ENCODE measurements at regions not wholly inside any gene's neighbourhood (a gene's known extent, or its start where the extent isn't known, plus 50 kb on each side); places are given as distances from the start of the nearest gene placed in this dataset.
"Not testable (repeated sequence)": the region's sequence is repeated elsewhere in the genome, so short reads cannot be mapped to it uniquely, and the experiment has no call there.

GRCh38 chr19:57028804-57029525 is 90.8 kb upstream of the USP29 start:
- no peaks in the 10 kb centered on the region for H3K36me3 Mint-ChIP-seq
- ChIA-PET POLR2A (ENCODE audit: partially characterized antibody) (no interaction called here), CTCF (ENCODE audit: partially characterized antibody) (no interaction called here)
- intact Hi-C loops (cut with micrococcal nuclease): no loop called here
- peaks cover 0 to 7% of the 10 kb centered on the region in 2 donors for H3K9me3 ChIP-seq (ENCODE audit: control insufficient read depth in 1 of 2, low read length in 2 of 2)
- H3K27ac ChIP-seq (ENCODE audit: low read depth, low read length): no peak overlapping the region
- no peak overlapping the region for H3K4me3 ChIP-seq (ENCODE audit: low read length in 2 of 2)
- no peaks in the 10 kb centered on the region for H3K27me3 ChIP-seq (ENCODE audit: insufficient read depth, low read length)
- no peaks in the 10 kb centered on the region for H3K36me3 ChIP-seq (ENCODE audit: insufficient read depth, low read length)
- H3K4me1 Mint-ChIP-seq: no peaks in the 10 kb centered on the region
- no peak overlapping the region for H3K27ac Mint-ChIP-seq
- H3K27me3 Mint-ChIP-seq: no peaks in the 10 kb centered on the region
- H3K4me3 Mint-ChIP-seq: no peak overlapping the region
- peaks cover 8 to 76% (median 45%) of the 10 kb centered on the region in 8 donors for H3K9me3 Mint-ChIP-seq
- H3K4me1 ChIP-seq (ENCODE audit: insufficient read depth, low read length): no peaks in the 10 kb centered on the region
- no peak for DNase-seq

- H3K4me3 Mint-ChIP-seq: no peak overlapping the region
- no peaks in the 10 kb centered on the region for H3K27me3 Mint-ChIP-seq
- H3K27ac Mint-ChIP-seq: no peak overlapping the region
- no peaks in the 10 kb centered on the region for H3K27me3 ChIP-seq (ENCODE audit: insufficient read depth, low read length)
- peaks cover 1 to 77% (median 46%) of the 10 kb centered on the region in 8 donors for H3K9me3 Mint-ChIP-seq
- no peaks in the 10 kb centered on the region for H3K4me1 Mint-ChIP-seq
- no peak overlapping the region for H3K27ac ChIP-seq (ENCODE audit: low read depth, low read length)
- CTCF ChIA-PET (ENCODE audit: partially characterized antibody): no interaction called here
- no peak for DNase-seq
- no peaks in the 10 kb centered on the region for H3K4me1 ChIP-seq (ENCODE audit: insufficient read depth, low read length)
- intact Hi-C loops (cut with micrococcal nuclease): no loop called here
- H3K36me3 ChIP-seq (ENCODE audit: insufficient read depth, low read length): no peaks in the 10 kb centered on the region
- H3K9me3 ChIP-seq (ENCODE audit: control insufficient read depth in 1 of 2, low read length in 2 of 2): peaks cover 0 to 4% of the 10 kb centered on the region in 2 donors
- no peak overlapping the region for H3K4me3 ChIP-seq (ENCODE audit: low read length in 2 of 2)
- POLR2A ChIA-PET (ENCODE audit: partially characterized antibody): no interaction called here
- H3K36me3 Mint-ChIP-seq: peaks cover 0 to 7% of the 10 kb centered on the region in 2 donors
Observed at GRCh38 chr19:57031106-57031505, 88.7 kb upstream of the USP29 start.

DNA sequence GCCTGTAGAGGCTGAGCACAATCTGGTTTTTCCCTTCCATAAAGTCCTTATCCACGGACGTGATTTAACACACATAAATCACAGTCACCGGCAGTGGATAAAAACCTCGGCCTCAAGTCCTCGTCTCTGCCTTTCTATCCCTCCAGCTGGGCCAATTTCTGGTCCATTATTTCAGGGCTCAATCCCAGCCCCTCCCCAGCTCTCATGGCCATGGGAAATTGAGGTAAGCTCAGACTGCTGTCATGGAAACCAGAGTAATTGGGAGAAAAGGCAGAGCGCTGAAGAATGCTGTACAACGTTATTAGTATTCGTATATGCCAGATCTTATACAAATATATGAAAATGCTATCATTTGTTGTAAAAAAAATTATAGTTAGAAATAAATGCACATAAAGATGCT is 86.2 kb upstream of the USP29 start:
- POLR2A ChIA-PET (ENCODE audit: partially characterized antibody): no interaction called here
- no peak overlapping the region for H3K4me3 ChIP-seq (ENCODE audit: low read length in 2 of 2)
- CTCF ChIA-PET (ENCODE audit: partially characterized antibody): no interaction called here
- H3K4me1 ChIP-seq (ENCODE audit: insufficient read depth, low read length): no peaks in the 10 kb centered on the region
- Mint-ChIP-seq H3K27ac (no peak overlapping the region), H3K4me1 (no peaks in the 10 kb centered on the region), H3K36me3 (peaks cover 1 to 11% of the 10 kb centered on the region in 2 donors), H3K27me3 (no peaks in the 10 kb centered on the region), H3K4me3 (no peak overlapping the region), H3K9me3 (peaks cover 9 to 82% (median 56%) of the 10 kb centered on the region in 8 donors)
- intact Hi-C loops (cut with micrococcal nuclease): no loop called here
- no peaks in the 10 kb centered on the region for H3K27me3 ChIP-seq (ENCODE audit: insufficient read depth, low read length)
- H3K36me3 ChIP-seq (ENCODE audit: insufficient read depth, low read length): no peaks in the 10 kb centered on the region
- no peak for DNase-seq
- H3K27ac ChIP-seq (ENCODE audit: low read depth, low read length): no peak overlapping the region
- H3K9me3 ChIP-seq (ENCODE audit: control insufficient read depth in 1 of 2, low read length in 2 of 2): no peaks in the 10 kb centered on the region

DNA sequence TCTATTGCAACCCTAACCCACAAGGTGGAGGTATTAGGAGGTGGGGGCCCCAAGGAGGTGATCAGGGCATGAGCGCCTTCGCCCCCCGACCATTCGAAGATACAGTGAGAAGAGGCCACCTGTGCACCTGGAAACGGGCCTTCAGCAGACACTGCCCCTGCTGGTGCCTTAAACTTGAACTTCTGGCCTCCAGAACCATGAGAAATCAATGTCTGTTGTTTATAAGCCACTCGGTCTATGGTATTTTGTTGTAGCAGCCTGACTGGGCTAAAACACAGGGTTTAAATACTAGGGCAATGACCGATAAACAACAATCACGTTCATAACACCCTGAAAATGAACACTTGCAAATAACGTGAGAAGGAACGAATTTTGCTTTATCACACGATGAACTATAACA is 85.2 kb upstream of the USP29 start:
- Mint-ChIP-seq H3K4me3 (no peak overlapping the region), H3K27ac (no peak overlapping the region), H3K4me1 (no peaks in the 10 kb centered on the region), H3K36me3 (peaks cover 5 to 11% of the 10 kb centered on the region in 2 donors), H3K27me3 (no peaks in the 10 kb centered on the region), H3K9me3 (peaks cover 13 to 85% (median 55%) of the 10 kb centered on the region in 8 donors)
- H3K9me3 ChIP-seq (ENCODE audit: control insufficient read depth in 1 of 2, low read length in 2 of 2): peaks cover 0 to 4% of the 10 kb centered on the region in 2 donors
- H3K36me3 ChIP-seq (ENCODE audit: insufficient read depth, low read length): no peaks in the 10 kb centered on the region
- H3K4me1 ChIP-seq (ENCODE audit: insufficient read depth, low read length): no peaks in the 10 kb centered on the region
- H3K27me3 ChIP-seq (ENCODE audit: insufficient read depth, low read length): no peaks in the 10 kb centered on the region
- POLR2A ChIA-PET (ENCODE audit: partially characterized antibody): no interaction called here
- H3K4me3 ChIP-seq (ENCODE audit: low read length in 2 of 2): no peak overlapping the region
- intact Hi-C loops (cut with micrococcal nuclease): no loop called here
- no peak overlapping the region for H3K27ac ChIP-seq (ENCODE audit: low read depth, low read length)
- CTCF ChIA-PET (ENCODE audit: partially characterized antibody): no interaction called here
- no peak for DNase-seq

GRCh38 chr19:57035740-57036139 is 84.0 kb upstream of the USP29 start:
- Mint-ChIP-seq H3K36me3 (peaks cover 5 to 11% of the 10 kb centered on the region in 2 donors), H3K9me3 (peaks cover 13 to 86% (median 59%) of the 10 kb centered on the region in 8 donors)
- H3K4me3 ChIP-seq (ENCODE audit: low read length in 2 of 2); H3K4me1 Mint-ChIP-seq; H3K4me1 ChIP-seq (ENCODE audit: insufficient read depth, low read length); H3K27ac Mint-ChIP-seq; POLR2A ChIA-PET (ENCODE audit: partially characterized antibody); CTCF ChIA-PET (ENCODE audit: partially characterized antibody); H3K27me3 ChIP-seq (ENCODE audit: insufficient read depth, low read length); H3K9me3 ChIP-seq (ENCODE audit: control insufficient read depth in 1 of 2, low read length in 2 of 2); DNase-seq; H3K4me3 Mint-ChIP-seq; H3K27me3 Mint-ChIP-seq; H3K36me3 ChIP-seq (ENCODE audit: insufficient read depth, low read length); intact Hi-C loops (cut with micrococcal nuclease); H3K27ac ChIP-seq (ENCODE audit: low read depth, low read length): not testable (repeated sequence)

- no peak overlapping the region for H3K27ac ChIP-seq (ENCODE audit: low read depth, low read length)
- H3K9me3 Mint-ChIP-seq: peaks cover 13 to 83% (median 59%) of the 10 kb centered on the region in 8 donors
- no peak overlapping the region for H3K4me3 Mint-ChIP-seq
- peaks cover 5 to 11% of the 10 kb centered on the region in 2 donors for H3K36me3 Mint-ChIP-seq
- CTCF ChIA-PET (ENCODE audit: partially characterized antibody): no interaction called here
- H3K36me3 ChIP-seq (ENCODE audit: insufficient read depth, low read length): no peaks in the 10 kb centered on the region
- H3K4me1 ChIP-seq (ENCODE audit: insufficient read depth, low read length): no peaks in the 10 kb centered on the region
- H3K4me3 ChIP-seq (ENCODE audit: low read length in 2 of 2): no peak overlapping the region
- no peak overlapping the region for H3K27ac Mint-ChIP-seq
- H3K27me3 ChIP-seq (ENCODE audit: insufficient read depth, low read length): no peaks in the 10 kb centered on the region
- POLR2A ChIA-PET (ENCODE audit: partially characterized antibody): no interaction called here
- H3K9me3 ChIP-seq (ENCODE audit: control insufficient read depth in 1 of 2, low read length in 2 of 2): peaks cover 0 to 9% of the 10 kb centered on the region in 2 donors
- no peaks in the 10 kb centered on the region for H3K4me1 Mint-ChIP-seq
- DNase-seq: no peak
- H3K27me3 Mint-ChIP-seq: no peaks in the 10 kb centered on the region
- intact Hi-C loops (cut with micrococcal nuclease): no loop called here
Observed at GRCh38 chr19:57037556-57037955, 82.2 kb upstream of the USP29 start.

DNA sequence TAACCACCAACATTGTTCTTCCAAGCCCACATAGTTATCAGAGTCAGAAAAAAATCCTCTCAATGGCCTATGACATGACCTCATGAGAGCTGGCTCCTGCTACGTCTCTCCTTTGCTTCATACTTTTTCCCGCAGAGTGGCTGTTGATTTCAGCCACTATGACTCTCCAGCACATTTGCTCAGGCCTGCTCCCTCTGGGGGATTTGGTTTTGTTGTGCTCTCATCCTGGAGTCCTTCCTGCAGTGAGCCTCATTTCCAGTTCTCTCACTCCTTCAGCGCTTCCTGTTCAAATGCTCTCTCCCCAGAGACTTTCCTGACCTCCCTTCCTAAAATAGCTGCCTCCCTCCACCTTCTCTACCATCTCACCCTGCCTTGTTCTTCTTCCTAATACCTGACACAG is 72.0 kb upstream of the USP29 start:
- Mint-ChIP-seq H3K4me1 (no peaks in the 10 kb centered on the region), H3K4me3 (no peak overlapping the region), H3K9me3 (peaks cover 6 to 58% (median 30%) of the 10 kb centered on the region in 8 donors), H3K27me3 (no peaks in the 10 kb centered on the region), H3K36me3 (peaks cover 2 to 5% of the 10 kb centered on the region in 2 donors), H3K27ac (no peak overlapping the region)
- POLR2A ChIA-PET (ENCODE audit: partially characterized antibody): no interaction called here
- no peak for DNase-seq
- Histone ChIP-seq H3K27ac (ENCODE audit: low read depth, low read length) (no peak overlapping the region), H3K4me3 (ENCODE audit: low read length in 2 of 2) (no peak overlapping the region), H3K9me3 (ENCODE audit: control insufficient read depth in 1 of 2, low read length in 2 of 2) (peaks cover 0 to 3% of the 10 kb centered on the region in 2 donors), H3K36me3 (ENCODE audit: insufficient read depth, low read length) (no peaks in the 10 kb centered on the region), H3K27me3 (ENCODE audit: insufficient read depth, low read length) (no peaks in the 10 kb centered on the region), H3K4me1 (ENCODE audit: insufficient read depth, low read length) (no peaks in the 10 kb centered on the region)
- CTCF ChIA-PET (ENCODE audit: partially characterized antibody): no interaction called here
- intact Hi-C loops (cut with micrococcal nuclease): no loop called here

All from CD4-positive, alpha-beta memory T cell (primary cell).